ENCODE measurements at regions not wholly inside any gene's neighbourhood (a gene's known extent, or its start where the extent isn't known, plus 50 kb on each side); places are given as distances from the start of the nearest gene placed in this dataset.
A peak's percentile ranks its signal among the peaks of the same experiment; 100 is the strongest.
"Not testable (repeated sequence)": the region's sequence is repeated elsewhere in the genome, so short reads cannot be mapped to it uniquely, and the experiment has no call there.

DNA sequence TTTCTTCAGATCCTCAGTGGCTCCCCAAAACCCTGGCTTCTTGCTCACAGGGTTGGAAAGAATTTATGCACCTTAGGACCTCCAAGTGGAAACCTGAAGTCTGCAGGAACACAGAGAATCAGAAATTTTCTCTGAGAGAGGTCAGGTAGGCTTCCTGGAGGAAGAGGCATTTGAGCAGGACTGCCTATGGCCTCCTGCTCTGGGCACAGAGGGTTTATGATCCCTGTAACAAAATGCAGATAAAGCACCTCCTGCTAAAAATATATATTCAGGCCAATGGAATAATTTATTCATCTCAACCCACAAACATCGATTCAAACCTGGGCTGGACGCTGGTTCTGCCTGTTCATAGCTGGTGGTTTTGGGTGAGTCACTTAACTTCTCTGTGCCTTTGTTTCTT lies 68.1 kb upstream of the FGF3 start:
- no peak for DNase-seq (ENCODE audit: low read depth)

- no peak for DNase-seq (ENCODE audit: low read depth)
Measured at GRCh38 chr11:69887841-69888427, 68.7 kb upstream of the FGF3 start.

GRCh38 chr11:69888483-69889181 lies 69.4 kb upstream of the FGF3 start:
- peak; percentile 58 for DNase-seq (ENCODE audit: low read depth)

DNA sequence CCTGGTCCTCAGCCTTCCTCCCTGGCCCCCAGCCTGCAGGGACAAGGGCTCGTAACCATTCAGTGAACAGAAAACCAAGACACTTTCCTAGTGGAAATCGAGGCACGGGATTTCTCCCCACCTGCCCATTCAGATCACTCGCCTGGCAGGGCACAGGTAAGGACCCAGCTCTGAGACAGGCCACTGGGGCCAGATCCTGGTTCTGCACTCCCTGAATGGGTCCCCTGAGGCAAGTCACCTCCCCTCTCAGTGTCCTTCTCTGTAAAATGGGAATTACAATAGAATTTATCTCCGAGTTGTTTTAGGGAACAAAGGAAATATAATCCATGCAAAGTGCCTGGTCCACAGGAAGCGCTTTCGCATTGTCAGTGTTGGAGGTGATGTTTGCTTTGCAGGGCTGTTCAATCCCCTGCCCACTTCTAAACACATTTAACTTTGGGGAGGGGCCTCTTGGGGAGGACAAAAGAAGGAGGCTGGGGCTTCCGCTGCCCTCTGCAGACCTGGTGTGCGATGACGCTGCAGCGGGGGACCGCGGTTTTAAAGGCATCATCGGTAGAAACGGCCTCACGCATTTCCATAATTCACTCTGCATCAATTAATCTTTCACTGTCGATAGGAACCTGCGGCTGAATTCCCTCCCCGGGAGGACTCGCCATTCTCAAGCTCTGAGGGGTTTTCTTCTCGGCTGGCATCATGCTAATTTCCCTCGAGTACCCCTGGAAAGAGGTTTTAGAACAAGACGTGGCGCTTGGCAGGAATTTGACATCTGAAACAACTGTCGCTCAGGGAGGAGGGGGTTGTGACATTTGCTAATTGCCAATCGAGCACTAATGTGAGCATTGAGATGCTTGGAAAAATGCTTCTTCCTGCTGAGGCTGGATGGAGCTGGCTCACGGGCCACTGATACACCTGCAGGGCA lies 70.4 kb upstream of the FGF3 start:
- no peak for DNase-seq (ENCODE audit: low read depth)

DNA sequence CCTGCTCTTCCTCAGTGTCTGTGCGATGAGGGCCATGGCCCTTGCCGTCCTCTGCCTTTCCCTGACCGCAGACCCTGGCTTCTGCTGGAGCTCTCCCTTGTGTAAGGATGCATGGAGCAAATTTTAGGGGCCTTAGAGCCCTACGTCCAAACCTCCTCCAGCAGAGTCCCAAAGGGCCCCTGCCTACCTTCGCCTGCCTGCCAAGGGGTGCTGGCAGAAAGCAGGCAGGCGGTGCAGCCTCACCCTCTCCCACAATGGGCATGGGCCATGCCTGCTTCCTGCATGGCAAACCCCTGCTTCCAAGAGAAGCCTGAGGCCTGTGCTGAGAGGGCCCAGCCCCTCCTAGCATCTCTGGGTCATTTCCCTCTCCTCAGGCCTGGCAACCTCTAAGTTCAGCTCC lies 71.3 kb upstream of the FGF3 start:
- no peak for DNase-seq (ENCODE audit: low read depth)

- no peak for DNase-seq (ENCODE audit: low read depth)
Measured at GRCh38 chr11:69891421-69892236, 72.4 kb upstream of the FGF3 start.

DNA sequence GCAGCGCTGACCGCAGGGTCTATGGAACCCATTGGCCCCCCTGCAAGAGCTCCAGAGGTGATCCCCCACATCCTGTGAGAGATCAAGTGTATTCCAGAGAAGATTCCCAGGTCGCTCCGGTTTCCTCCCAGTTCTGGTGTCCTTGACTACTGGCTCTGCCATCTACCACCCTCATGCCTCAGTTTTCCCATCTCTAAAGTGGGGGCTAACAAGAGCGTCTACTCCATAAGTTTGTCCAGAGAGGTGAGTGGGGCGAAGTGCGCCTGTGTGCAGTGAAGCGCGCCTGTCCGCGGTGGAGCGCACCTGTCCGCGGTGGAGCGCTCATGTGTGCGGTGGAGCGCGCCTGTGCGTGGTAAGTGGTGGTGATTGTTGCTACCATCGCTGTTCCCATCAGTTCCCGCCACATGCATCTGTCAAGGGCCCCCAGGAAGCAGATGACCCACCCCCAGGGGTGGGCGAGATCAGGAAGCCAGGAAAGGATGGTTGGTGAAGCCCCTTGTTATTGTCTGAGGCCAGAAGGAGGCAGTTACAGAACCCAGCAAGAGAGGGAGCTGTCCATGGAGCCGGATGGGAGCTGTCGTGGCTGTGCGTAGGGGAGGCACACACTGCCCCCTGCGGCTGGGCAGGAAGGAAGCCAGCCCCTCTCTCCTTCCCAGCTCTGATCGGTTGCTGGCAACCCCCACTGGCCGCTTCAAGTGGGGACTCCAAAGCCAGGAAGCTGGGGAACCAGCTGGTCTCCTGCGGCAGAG lies 73.2 kb upstream of the FGF3 start:
- DNase-seq (ENCODE audit: low read depth), result no peak

- no peak for DNase-seq (ENCODE audit: low read depth)
Measured at GRCh38 chr11:69892986-69893555, 73.9 kb upstream of the FGF3 start.

- DNase-seq (ENCODE audit: low read depth), result no peak
Measured at GRCh38 chr11:69893631-69894030, 74.4 kb upstream of the FGF3 start.

DNA sequence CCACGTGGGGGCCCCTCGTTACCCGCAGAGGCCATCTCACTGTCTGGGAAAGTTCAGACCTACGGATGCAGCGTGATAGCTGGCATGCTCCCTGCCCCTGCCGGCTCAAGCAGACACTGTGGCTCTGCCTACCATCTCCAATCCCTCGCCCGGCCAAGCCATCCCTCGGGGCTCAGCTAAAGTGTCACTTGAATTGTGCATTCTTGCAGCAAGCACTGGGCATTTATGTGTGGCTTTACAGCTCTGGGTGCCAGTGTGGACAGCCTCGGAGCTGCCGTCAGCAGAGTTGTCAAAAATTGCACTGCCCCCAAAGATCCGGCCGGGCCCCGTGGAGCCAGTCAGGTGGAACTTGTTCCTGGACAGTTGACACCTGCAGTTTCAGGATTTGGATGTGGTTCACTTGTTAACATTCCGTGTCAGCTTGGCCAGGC lies 75.0 kb upstream of the FGF3 start:
- no peak for DNase-seq (ENCODE audit: low read depth)

GRCh38 chr11:69894648-69895047 lies 75.4 kb upstream of the FGF3 start:
- DNase-seq (ENCODE audit: low read depth), result no peak

DNA sequence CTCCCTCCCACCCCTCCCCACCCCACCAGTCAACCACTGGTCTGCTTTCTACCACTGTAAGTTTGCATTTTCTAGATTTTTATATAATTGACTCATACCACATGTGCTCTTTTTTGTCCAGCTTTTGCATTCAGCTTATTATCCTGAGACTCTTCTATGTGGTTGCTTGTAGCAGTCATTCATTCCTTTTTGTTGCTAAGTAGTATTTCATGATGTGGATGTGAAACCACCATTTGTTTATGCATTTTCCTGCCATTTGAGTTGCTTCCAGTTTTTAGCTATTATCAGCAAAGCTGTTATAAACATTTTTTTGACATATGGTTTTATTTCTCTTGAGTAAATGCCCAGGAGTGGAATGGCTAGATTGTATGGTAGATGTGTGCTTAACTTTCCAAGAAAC lies 77.0 kb upstream of the FGF3 start:
- DNase-seq (ENCODE audit: low read depth), result no peak

DNA sequence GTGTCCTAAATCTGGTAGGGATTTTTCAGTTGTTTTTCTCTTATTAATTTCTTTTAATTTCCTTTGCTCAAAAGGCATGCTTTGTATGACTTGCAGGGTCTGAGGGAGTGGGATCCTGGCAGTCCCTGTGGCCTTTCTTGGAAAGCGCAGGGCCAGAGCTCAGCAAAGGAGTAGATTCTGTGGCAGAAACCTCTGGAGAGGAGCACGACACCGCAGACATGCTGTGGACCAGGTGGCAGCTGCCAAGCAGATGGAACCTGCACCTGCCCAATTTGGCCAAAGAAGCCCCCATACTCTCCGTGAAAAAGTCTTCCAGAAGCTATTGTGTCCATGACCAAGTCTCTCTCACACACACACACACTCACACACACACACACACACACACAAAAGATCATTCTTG lies 78.9 kb upstream of the FGF3 start:
- no peak for DNase-seq (ENCODE audit: low read depth)

GRCh38 chr11:69899957-69900821 lies 81.0 kb upstream of the FGF3 start:
- DNase-seq (ENCODE audit: low read depth), result no peak

- DNase-seq (ENCODE audit: low read depth), result not testable (repeated sequence)
Measured at GRCh38 chr11:69900822-69901302, 81.6 kb upstream of the FGF3 start.

GRCh38 chr11:69902337-69902736 lies 83.1 kb upstream of the FGF3 start:
- no peak for DNase-seq (ENCODE audit: low read depth)

- DNase-seq (ENCODE audit: low read depth), result no peak
Measured at GRCh38 chr11:69903211-69903610, 84.0 kb upstream of the FGF3 start.

DNA sequence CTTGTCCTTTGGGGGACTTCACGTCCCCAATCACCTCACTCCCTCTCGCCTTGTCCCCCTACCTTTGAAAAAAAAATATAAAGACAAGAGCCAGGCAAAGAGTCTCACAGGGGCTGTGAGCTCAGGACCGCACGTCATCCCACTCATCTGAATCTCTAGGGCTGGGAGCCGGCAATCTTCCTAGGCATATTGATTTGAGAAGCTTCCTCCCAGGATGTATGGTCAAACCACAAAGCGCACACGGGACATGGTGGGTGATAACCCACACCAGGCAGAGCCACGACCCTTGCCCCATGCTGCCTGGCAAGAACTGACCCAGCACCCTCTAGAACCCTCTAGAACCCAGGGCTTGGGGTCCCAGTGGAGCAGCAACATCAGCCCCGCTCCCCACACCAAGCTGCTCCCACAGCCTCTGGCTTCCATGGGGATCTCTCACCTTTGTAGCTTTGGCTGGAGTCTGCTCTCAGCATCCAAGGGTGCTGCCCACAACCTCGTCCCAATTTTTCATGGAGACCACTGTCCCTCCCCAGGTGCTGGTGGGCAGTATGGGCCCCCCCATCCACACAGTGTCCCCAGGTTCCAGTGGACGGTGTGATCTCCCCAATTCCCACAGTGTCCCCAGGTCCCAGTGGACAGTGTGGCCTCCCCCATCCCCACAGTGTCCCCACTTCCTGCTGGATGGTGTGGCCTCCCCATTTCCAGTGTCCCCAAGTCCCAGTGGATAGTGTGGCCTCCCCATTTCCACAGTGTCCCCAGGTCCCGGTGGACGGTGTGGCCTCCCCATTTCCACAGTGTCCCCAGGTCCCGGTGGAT lies 85.2 kb upstream of the FGF3 start:
- no peak for DNase-seq (ENCODE audit: low read depth)

DNA sequence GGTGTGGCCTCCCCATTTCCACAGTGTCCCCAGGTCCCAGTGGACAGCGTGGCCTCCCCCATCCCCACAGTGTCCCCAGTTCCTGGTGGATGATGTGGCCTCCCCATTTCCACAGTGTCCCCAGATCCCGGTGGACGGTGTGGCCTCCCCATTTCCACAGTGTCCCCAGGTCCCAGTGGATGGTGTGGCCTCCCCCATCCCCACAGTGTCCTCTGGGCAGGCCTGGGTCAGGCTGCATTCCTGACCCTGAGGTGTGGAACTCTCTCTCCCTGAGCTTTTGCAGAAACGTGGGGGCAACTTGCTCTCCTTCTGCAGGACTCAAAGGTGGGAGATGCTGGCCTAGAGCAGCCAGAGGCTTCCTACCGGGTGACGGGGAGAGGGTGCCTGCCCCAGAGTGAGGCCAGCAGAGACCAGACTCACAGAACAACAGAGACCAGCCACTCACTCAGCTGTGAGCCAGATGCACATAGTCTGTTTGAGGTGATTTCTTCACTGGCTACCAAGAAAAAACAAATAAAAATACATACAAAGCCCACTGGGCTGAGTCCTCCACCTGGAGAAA lies 85.8 kb upstream of the FGF3 start:
- DNase-seq (ENCODE audit: low read depth), result no peak

Measured in stimulated activated CD8-positive, alpha-beta memory T cell treated with anti-CD3 and anti-CD28 coated beads, Interleukin-7, amount 100 ng/mL, for 24 hours (primary cell).